SU-DHL-6 (cell line): ENCODE measurements at regions not wholly inside any gene's neighbourhood (a gene's known extent, or its start where the extent isn't known, plus 50 kb on each side); places are given as distances from the start of the nearest gene placed in this dataset.
"Not testable (repeated sequence)": the region's sequence is repeated elsewhere in the genome, so short reads cannot be mapped to it uniquely, and the experiment has no call there.

Source experiments
- H2AFZ ChIP-seq: fragments of 200-600 bp; sonication (generic); 2 replicates; pipeline ENCODE4 v1.6.1; 2014; ENCODE audit warnings: low read depth, mild to moderate bottlenecking, moderate library complexity, mixed read lengths, antibody characterized with exemption, low read length; ENCODE audit not compliant: severe bottlenecking
- H3F3A ChIP-seq: fragments of 200-600 bp; shearing (Covaris generic); 2 replicates; pipeline ENCODE4 v1.6.0; 2016; ENCODE audit warnings: antibody characterized with exemption, mild to moderate bottlenecking; ENCODE audit not compliant: insufficient read depth
- H3K27ac ChIP-seq: fragments of 200-600 bp; sonication (generic); 2 replicates; pipeline ENCODE4 v1.5.1; 2016; ENCODE audit warnings: low read depth, mild to moderate bottlenecking, low read length, moderate library complexity, mixed read lengths
- H3K27me3 ChIP-seq: fragments of 200-600 bp; sonication (generic), shearing (Covaris generic); 2 replicates; pipeline ENCODE4 v1.6.0; 2014; ENCODE audit warnings: mild to moderate bottlenecking, low read length
- H3K36me3 ChIP-seq: fragments of 200-600 bp; sonication (generic); 2 replicates; pipeline ENCODE4 v1.6.1; 2014; ENCODE audit warnings: mild to moderate bottlenecking, low read length, mixed read lengths
- H3K4me2 ChIP-seq: fragments of 300-600, 200-600 bp; shearing (Covaris generic), sonication (generic); 2 replicates; pipeline ENCODE4 v1.6.0; 2014; ENCODE audit warnings: low read length, low read depth, mild to moderate bottlenecking; ENCODE audit not compliant: poor library complexity, severe bottlenecking
- H3K4me3 ChIP-seq: fragments of 200-600 bp; sonication (generic); 2 replicates; pipeline ENCODE4 v1.5.1; 2014; ENCODE audit warnings: antibody characterized with exemption, low read length, mild to moderate bottlenecking, mixed read lengths; ENCODE audit not compliant: insufficient read depth, poor library complexity, severe bottlenecking
- H3K79me2 ChIP-seq: fragments of 200-600 bp; sonication (generic); 2 replicates; pipeline ENCODE4 v1.6.1; 2014; ENCODE audit warnings: mild to moderate bottlenecking, low read length, moderate library complexity; ENCODE audit not compliant: insufficient read depth
- H3K9ac ChIP-seq: fragments of 200-600 bp; sonication (generic); 2 replicates; pipeline ENCODE4 v1.7.0; 2014; ENCODE audit warnings: mild to moderate bottlenecking, low read length
- H3K9me2 ChIP-seq: fragments of 200-600 bp; sonication (generic); replicated peaks from 2 replicates; pipeline ENCODE4 v1.6.1; 2014; ENCODE audit warnings: low read length; ENCODE audit not compliant: insufficient read depth
- H3K9me3 ChIP-seq: fragments of 200-600 bp; sonication (generic); 2 replicates; pipeline ENCODE4 v1.6.1; 2014; ENCODE audit warnings: low read length, mixed read lengths; ENCODE audit not compliant: insufficient read depth
- H4K20me1 ChIP-seq: fragments of 200-600 bp; sonication (generic); 2 replicates; pipeline ENCODE4 v1.6.1; 2014; ENCODE audit warnings: low read depth, mild to moderate bottlenecking, antibody characterized with exemption, low read length, moderate library complexity, mixed read lengths
- EZH2phosphoT487 ChIP-seq: fragments of 200-600 bp; sonication (generic), shearing (Covaris generic); conservative IDR thresholded peaks from 2 replicates; pipeline ENCODE4 v1.6.1; 2018; ENCODE audit warnings: mild to moderate bottlenecking, antibody characterized with exemption, low read length, moderate library complexity, mixed read lengths
- TF ChIP-seq, protein P1 (sequence below): fragments of 200-600 bp; sonication (generic); IDR thresholded peaks from one replicate; pipeline ENCODE4 v1.5.1; 2017; ENCODE audit warnings: antibody characterized with exemption, mild to moderate bottlenecking, low read length, moderate library complexity; ENCODE audit not compliant: insufficient read depth, poor library complexity, severe bottlenecking

- Histone ChIP-seq H3F3A (no peaks in the 10 kb centered on the region), H3K4me3 (no peak overlapping the region), H3K9ac (no peak overlapping the region), H3K27ac (no peak overlapping the region), H3K9me3 (no peaks in the 10 kb centered on the region), H3K79me2 (no peaks in the 10 kb centered on the region), H3K36me3 (no peaks in the 10 kb centered on the region), H4K20me1 (no peaks in the 10 kb centered on the region), H3K9me2 (no peaks in the 10 kb centered on the region), H3K4me2 (no peak overlapping the region), H2AFZ (no peak overlapping the region), H3K27me3 (no peaks in the 10 kb centered on the region)
- TF ChIP-seq, protein P1, sequence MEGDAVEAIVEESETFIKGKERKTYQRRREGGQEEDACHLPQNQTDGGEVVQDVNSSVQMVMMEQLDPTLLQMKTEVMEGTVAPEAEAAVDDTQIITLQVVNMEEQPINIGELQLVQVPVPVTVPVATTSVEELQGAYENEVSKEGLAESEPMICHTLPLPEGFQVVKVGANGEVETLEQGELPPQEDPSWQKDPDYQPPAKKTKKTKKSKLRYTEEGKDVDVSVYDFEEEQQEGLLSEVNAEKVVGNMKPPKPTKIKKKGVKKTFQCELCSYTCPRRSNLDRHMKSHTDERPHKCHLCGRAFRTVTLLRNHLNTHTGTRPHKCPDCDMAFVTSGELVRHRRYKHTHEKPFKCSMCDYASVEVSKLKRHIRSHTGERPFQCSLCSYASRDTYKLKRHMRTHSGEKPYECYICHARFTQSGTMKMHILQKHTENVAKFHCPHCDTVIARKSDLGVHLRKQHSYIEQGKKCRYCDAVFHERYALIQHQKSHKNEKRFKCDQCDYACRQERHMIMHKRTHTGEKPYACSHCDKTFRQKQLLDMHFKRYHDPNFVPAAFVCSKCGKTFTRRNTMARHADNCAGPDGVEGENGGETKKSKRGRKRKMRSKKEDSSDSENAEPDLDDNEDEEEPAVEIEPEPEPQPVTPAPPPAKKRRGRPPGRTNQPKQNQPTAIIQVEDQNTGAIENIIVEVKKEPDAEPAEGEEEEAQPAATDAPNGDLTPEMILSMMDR: no peak
- no peak for TF ChIP-seq EZH2phosphoT487
Observed at GRCh38 chr6:144410059-144410458, 124.9 kb downstream of the UTRN start.

DNA sequence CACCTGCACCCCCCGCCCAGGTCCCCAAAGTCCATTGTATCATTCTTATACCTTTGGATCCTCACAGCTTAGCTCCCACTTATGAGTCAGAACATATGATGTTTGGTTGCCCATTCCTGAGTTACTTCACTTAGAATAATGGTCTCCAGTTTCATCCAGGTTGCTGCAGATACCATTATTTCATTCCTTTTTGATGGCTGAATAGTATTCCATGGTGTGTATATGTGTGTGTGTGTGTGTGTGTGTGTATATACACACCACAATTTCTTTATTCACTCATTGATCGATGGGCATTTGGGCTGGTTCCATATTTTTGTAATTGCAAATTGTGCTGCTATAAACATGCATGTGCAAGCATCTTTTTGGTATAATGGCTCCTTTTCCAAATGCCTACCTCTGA lies 125.4 kb downstream of the UTRN start:
- H3K79me2 ChIP-seq, H3K27me3 ChIP-seq, H4K20me1 ChIP-seq, H2AFZ ChIP-seq, H3K4me3 ChIP-seq, H3K27ac ChIP-seq, H3K9ac ChIP-seq, H3K36me3 ChIP-seq, H3K4me2 ChIP-seq, H3F3A ChIP-seq, H3K9me3 ChIP-seq, H3K9me2 ChIP-seq: not testable (repeated sequence)

- no peaks in the 10 kb centered on the region for H3K79me2 ChIP-seq
- H3K27me3 ChIP-seq: no peaks in the 10 kb centered on the region
- no peak overlapping the region for H3K27ac ChIP-seq
- no peak overlapping the region for H3K4me2 ChIP-seq
- no peaks in the 10 kb centered on the region for H3K36me3 ChIP-seq
- no peaks in the 10 kb centered on the region for H3K9me3 ChIP-seq
- H3K9ac ChIP-seq: no peak overlapping the region
- H3K4me3 ChIP-seq: no peak overlapping the region
- no peak for TF ChIP-seq EZH2phosphoT487
- TF ChIP-seq, protein P1: no peak
- no peaks in the 10 kb centered on the region for H4K20me1 ChIP-seq
- H3K9me2 ChIP-seq: no peaks in the 10 kb centered on the region
- H3F3A ChIP-seq: no peaks in the 10 kb centered on the region
- H2AFZ ChIP-seq: no peak overlapping the region
Observed at GRCh38 chr6:144411531-144412165, 126.5 kb downstream of the UTRN start.

DNA sequence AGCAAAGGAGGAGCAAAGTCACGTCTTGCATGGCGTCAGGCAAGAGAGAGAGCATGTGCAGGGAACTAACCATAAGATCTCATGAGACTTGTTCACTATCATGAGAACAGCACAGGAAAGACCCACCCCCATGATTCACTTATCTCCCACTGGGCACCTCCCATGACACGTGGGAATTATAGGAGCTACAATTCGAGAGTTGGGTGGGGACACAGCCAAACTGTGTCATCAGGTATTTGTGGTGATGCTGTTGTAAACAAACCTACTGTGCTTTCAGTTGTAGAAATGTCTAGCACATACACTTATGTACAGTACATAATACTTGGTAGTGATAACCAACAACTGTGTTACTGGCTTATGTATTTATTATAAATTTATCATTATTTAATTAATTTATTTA lies 128.3 kb downstream of the UTRN start:
- Histone ChIP-seq H3K36me3 (no peaks in the 10 kb centered on the region), H3K9me3 (no peaks in the 10 kb centered on the region), H3K9ac (no peak overlapping the region), H2AFZ (no peak overlapping the region), H3K9me2 (no peaks in the 10 kb centered on the region), H3K4me2 (no peak overlapping the region), H3K27ac (no peak overlapping the region), H3K4me3 (no peak overlapping the region), H4K20me1 (no peaks in the 10 kb centered on the region), H3K27me3 (no peaks in the 10 kb centered on the region), H3F3A (no peaks in the 10 kb centered on the region), H3K79me2 (no peaks in the 10 kb centered on the region)
- TF ChIP-seq, protein P1: no peak
- TF ChIP-seq EZH2phosphoT487: no peak
